ENCODE measurements at regions not wholly inside any gene's neighbourhood (a gene's known extent, or its start where the extent isn't known, plus 50 kb on each side); places are given as distances from the start of the nearest gene placed in this dataset.

GRCh38 chr6:54586251-54586650, 260.3 kb upstream of the FAM83B start:
- Histone ChIP-seq H3K4me1 (ENCODE audit: insufficient read depth, low read length) (no peaks in the 10 kb centered on the region), H3K4me3 (ENCODE audit: low read length) (no peak overlapping the region), H2AFZ (ENCODE audit: low read depth, low read length) (no peak overlapping the region), H3K27me3 (ENCODE audit: insufficient read depth, low read length) (no peaks in the 10 kb centered on the region), H3K9me3 (ENCODE audit: low read length) (peaks cover 1% of the 10 kb centered on the region), H3K36me3 (ENCODE audit: insufficient read depth, low read length) (no peaks in the 10 kb centered on the region)

GRCh38 chr6:54587277-54587676, 259.3 kb upstream of the FAM83B start:
- Histone ChIP-seq H3K4me1 (ENCODE audit: insufficient read depth, low read length) (no peaks in the 10 kb centered on the region), H2AFZ (ENCODE audit: low read depth, low read length) (no peak overlapping the region), H3K9me3 (ENCODE audit: low read length) (peaks cover 1% of the 10 kb centered on the region), H3K36me3 (ENCODE audit: insufficient read depth, low read length) (no peaks in the 10 kb centered on the region), H3K4me3 (ENCODE audit: low read length) (no peak overlapping the region), H3K27me3 (ENCODE audit: insufficient read depth, low read length) (no peaks in the 10 kb centered on the region)

- Histone ChIP-seq H3K9me3 (ENCODE audit: low read length) (peaks cover 1% of the 10 kb centered on the region), H3K4me3 (ENCODE audit: low read length) (no peak overlapping the region), H3K4me1 (ENCODE audit: insufficient read depth, low read length) (no peaks in the 10 kb centered on the region), H3K36me3 (ENCODE audit: insufficient read depth, low read length) (no peaks in the 10 kb centered on the region), H3K27me3 (ENCODE audit: insufficient read depth, low read length) (no peaks in the 10 kb centered on the region), H2AFZ (ENCODE audit: low read depth, low read length) (no peak overlapping the region)
Measured at GRCh38 chr6:54588176-54588575, 258.4 kb upstream of the FAM83B start.

- Histone ChIP-seq H3K9me3 (ENCODE audit: low read length) (no peaks in the 10 kb centered on the region), H3K4me1 (ENCODE audit: insufficient read depth, low read length) (no peaks in the 10 kb centered on the region), H3K4me3 (ENCODE audit: low read length) (no peak overlapping the region), H2AFZ (ENCODE audit: low read depth, low read length) (no peak overlapping the region), H3K27me3 (ENCODE audit: insufficient read depth, low read length) (no peaks in the 10 kb centered on the region), H3K36me3 (ENCODE audit: insufficient read depth, low read length) (no peaks in the 10 kb centered on the region)
Measured at GRCh38 chr6:54595844-54596243, 250.7 kb upstream of the FAM83B start.

- H3K36me3 ChIP-seq (ENCODE audit: insufficient read depth, low read length) = no peaks in the 10 kb centered on the region
- H2AFZ ChIP-seq (ENCODE audit: low read depth, low read length) = no peak overlapping the region
- peaks cover 3% of the 10 kb centered on the region for H3K4me1 ChIP-seq (ENCODE audit: insufficient read depth, low read length)
- H3K27me3 ChIP-seq (ENCODE audit: insufficient read depth, low read length) = no peaks in the 10 kb centered on the region
- no peak overlapping the region for H3K4me3 ChIP-seq (ENCODE audit: low read length)
- H3K9me3 ChIP-seq (ENCODE audit: low read length) = no peaks in the 10 kb centered on the region
Measured at GRCh38 chr6:54598787-54599313, 247.7 kb upstream of the FAM83B start.

- H3K27me3 ChIP-seq (ENCODE audit: insufficient read depth, low read length) = no peaks in the 10 kb centered on the region
- no peak overlapping the region for H3K4me3 ChIP-seq (ENCODE audit: low read length)
- H2AFZ ChIP-seq (ENCODE audit: low read depth, low read length) = no peak overlapping the region
- no peaks in the 10 kb centered on the region for H3K9me3 ChIP-seq (ENCODE audit: low read length)
- peaks cover 3% of the 10 kb centered on the region for H3K4me1 ChIP-seq (ENCODE audit: insufficient read depth, low read length)
- no peaks in the 10 kb centered on the region for H3K36me3 ChIP-seq (ENCODE audit: insufficient read depth, low read length)
Measured at GRCh38 chr6:54601600-54602300, 244.8 kb upstream of the FAM83B start.

GRCh38 chr6:54602591-54602990, 244.0 kb upstream of the FAM83B start:
- H3K9me3 ChIP-seq (ENCODE audit: low read length) = no peaks in the 10 kb centered on the region
- peaks cover 3% of the 10 kb centered on the region for H3K4me1 ChIP-seq (ENCODE audit: insufficient read depth, low read length)
- no peaks in the 10 kb centered on the region for H3K36me3 ChIP-seq (ENCODE audit: insufficient read depth, low read length)
- H3K4me3 ChIP-seq (ENCODE audit: low read length) = no peak overlapping the region
- H3K27me3 ChIP-seq (ENCODE audit: insufficient read depth, low read length) = no peaks in the 10 kb centered on the region
- H2AFZ ChIP-seq (ENCODE audit: low read depth, low read length) = no peak overlapping the region

GRCh38 chr6:54609981-54610380, 236.6 kb upstream of the FAM83B start:
- no peak overlapping the region for H3K4me3 ChIP-seq (ENCODE audit: low read length)
- no peak overlapping the region for H2AFZ ChIP-seq (ENCODE audit: low read depth, low read length)
- H3K36me3 ChIP-seq (ENCODE audit: insufficient read depth, low read length) = no peaks in the 10 kb centered on the region
- H3K4me1 ChIP-seq (ENCODE audit: insufficient read depth, low read length) = no peaks in the 10 kb centered on the region
- H3K27me3 ChIP-seq (ENCODE audit: insufficient read depth, low read length) = no peaks in the 10 kb centered on the region
- no peaks in the 10 kb centered on the region for H3K9me3 ChIP-seq (ENCODE audit: low read length)

GRCh38 chr6:54613596-54613995, 233.0 kb upstream of the FAM83B start:
- H3K36me3 ChIP-seq (ENCODE audit: insufficient read depth, low read length) = no peaks in the 10 kb centered on the region
- no peaks in the 10 kb centered on the region for H3K9me3 ChIP-seq (ENCODE audit: low read length)

GRCh38 chr6:54614499-54615195, 231.9 kb upstream of the FAM83B start:
- H2AFZ ChIP-seq (ENCODE audit: low read depth, low read length) = no peak overlapping the region
- H3K27me3 ChIP-seq (ENCODE audit: insufficient read depth, low read length) = no peaks in the 10 kb centered on the region

More at GRCh38 chr6:54613596-54613995, 233.0 kb upstream of the FAM83B start:
- H3K4me3 ChIP-seq (ENCODE audit: low read length) = no peak overlapping the region
- H3K4me1 ChIP-seq (ENCODE audit: insufficient read depth, low read length) = no peaks in the 10 kb centered on the region
- no peaks in the 10 kb centered on the region for H3K27me3 ChIP-seq (ENCODE audit: insufficient read depth, low read length)
- no peak overlapping the region for H2AFZ ChIP-seq (ENCODE audit: low read depth, low read length)

GRCh38 chr6:54617730-54618129, 228.8 kb upstream of the FAM83B start:
- Histone ChIP-seq H3K36me3 (ENCODE audit: insufficient read depth, low read length) (no peaks in the 10 kb centered on the region), H3K4me1 (ENCODE audit: insufficient read depth, low read length) (no peaks in the 10 kb centered on the region), H3K27me3 (ENCODE audit: insufficient read depth, low read length) (no peaks in the 10 kb centered on the region), H3K9me3 (ENCODE audit: low read length) (no peaks in the 10 kb centered on the region), H2AFZ (ENCODE audit: low read depth, low read length) (no peak overlapping the region), H3K4me3 (ENCODE audit: low read length) (no peak overlapping the region)

More at GRCh38 chr6:54614499-54615195, 231.9 kb upstream of the FAM83B start:
- Histone ChIP-seq H3K4me3 (ENCODE audit: low read length) (no peak overlapping the region), H3K4me1 (ENCODE audit: insufficient read depth, low read length) (no peaks in the 10 kb centered on the region), H3K9me3 (ENCODE audit: low read length) (no peaks in the 10 kb centered on the region), H3K36me3 (ENCODE audit: insufficient read depth, low read length) (no peaks in the 10 kb centered on the region)

GRCh38 chr6:54618572-54618971, 228.0 kb upstream of the FAM83B start:
- Histone ChIP-seq H3K27me3 (ENCODE audit: insufficient read depth, low read length) (no peaks in the 10 kb centered on the region), H3K4me1 (ENCODE audit: insufficient read depth, low read length) (no peaks in the 10 kb centered on the region), H3K4me3 (ENCODE audit: low read length) (no peak overlapping the region), H3K9me3 (ENCODE audit: low read length) (no peaks in the 10 kb centered on the region), H2AFZ (ENCODE audit: low read depth, low read length) (no peak overlapping the region), H3K36me3 (ENCODE audit: insufficient read depth, low read length) (no peaks in the 10 kb centered on the region)

GRCh38 chr6:54619102-54619501, 227.5 kb upstream of the FAM83B start:
- no peaks in the 10 kb centered on the region for H3K4me1 ChIP-seq (ENCODE audit: insufficient read depth, low read length)
- H2AFZ ChIP-seq (ENCODE audit: low read depth, low read length) = no peak overlapping the region
- H3K27me3 ChIP-seq (ENCODE audit: insufficient read depth, low read length) = no peaks in the 10 kb centered on the region
- no peak overlapping the region for H3K4me3 ChIP-seq (ENCODE audit: low read length)
- no peaks in the 10 kb centered on the region for H3K36me3 ChIP-seq (ENCODE audit: insufficient read depth, low read length)
- H3K9me3 ChIP-seq (ENCODE audit: low read length) = no peaks in the 10 kb centered on the region
